ENCODE measurements at regions not wholly inside any gene's neighbourhood (a gene's known extent, or its start where the extent isn't known, plus 50 kb on each side); places are given as distances from the start of the nearest gene placed in this dataset.
"Not testable (repeated sequence)": the region's sequence is repeated elsewhere in the genome, so short reads cannot be mapped to it uniquely, and the experiment has no call there.

DNA sequence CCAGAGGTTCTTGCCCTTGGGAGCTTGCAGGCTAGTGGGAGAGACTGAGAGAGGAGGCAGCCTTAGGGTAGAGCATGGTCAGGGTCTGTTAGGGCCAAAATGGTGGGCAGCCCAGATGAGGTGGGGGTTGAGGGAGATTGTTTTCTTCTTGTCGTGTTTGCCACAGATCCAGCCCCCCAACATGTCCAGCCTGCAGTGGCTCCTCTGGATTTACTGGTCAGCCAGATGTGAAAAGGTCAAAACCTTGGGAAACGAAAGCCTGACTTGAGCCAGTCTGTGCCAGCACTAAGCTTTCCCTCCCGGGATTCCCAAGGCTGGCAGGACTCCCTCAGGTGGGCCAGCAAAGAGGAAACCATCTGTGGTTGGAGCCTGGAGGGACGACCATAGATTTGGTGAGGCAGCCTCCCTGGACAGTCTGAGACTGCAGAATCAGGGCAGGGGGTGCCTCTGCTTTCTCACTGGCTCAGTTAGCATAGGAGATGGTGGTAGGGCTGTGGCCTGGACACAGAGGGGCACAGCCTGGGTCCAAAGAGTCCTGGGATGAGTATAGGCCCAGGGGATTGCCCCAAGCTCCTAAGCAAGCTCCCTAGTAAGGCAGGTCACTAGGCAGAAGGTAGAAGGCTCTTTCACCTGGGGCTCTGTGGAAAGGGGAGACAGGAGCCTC is 51.2 kb upstream of the PRR23C start:
- DNase-seq: no peak

DNA sequence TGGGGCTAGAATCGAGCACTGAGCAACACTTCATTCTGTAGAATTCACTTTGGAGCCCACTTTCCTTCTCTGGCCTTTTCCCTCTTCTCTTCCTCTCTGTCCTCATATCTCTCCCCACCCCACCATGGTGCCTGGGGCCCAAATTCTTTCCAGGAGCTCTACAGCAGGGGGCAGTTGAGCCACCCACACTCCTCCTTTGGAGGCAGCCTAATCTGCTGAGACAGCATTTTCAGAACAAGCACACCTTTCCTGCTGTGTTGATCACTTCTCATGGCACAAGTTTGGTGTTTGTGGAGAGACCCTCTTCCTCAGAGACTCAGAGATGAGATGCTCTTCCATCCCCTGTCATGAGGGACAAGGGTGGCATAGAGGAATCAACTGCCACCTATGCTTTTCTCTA is 52.0 kb upstream of the PRR23C start:
- no peak for DNase-seq

DNA sequence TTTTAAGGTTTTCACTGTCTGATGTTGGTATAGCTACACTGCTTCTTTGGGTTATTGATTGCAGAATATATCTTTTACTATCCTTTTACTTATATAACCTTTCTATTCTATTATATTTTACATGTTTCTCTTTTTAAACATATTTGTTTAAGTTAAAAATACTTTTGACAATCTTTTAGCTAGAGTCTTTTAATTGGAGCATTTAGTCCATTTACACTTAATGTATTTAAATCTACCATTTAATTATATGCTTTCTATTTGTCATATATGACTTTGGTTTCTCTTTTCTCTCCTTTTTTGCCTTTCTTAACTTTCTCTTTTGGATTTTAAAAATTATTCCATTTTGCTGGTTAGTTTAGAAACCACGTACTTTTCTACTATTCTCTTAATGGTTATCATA is 53.7 kb upstream of the PRR23C start:
- no peak for DNase-seq

DNA sequence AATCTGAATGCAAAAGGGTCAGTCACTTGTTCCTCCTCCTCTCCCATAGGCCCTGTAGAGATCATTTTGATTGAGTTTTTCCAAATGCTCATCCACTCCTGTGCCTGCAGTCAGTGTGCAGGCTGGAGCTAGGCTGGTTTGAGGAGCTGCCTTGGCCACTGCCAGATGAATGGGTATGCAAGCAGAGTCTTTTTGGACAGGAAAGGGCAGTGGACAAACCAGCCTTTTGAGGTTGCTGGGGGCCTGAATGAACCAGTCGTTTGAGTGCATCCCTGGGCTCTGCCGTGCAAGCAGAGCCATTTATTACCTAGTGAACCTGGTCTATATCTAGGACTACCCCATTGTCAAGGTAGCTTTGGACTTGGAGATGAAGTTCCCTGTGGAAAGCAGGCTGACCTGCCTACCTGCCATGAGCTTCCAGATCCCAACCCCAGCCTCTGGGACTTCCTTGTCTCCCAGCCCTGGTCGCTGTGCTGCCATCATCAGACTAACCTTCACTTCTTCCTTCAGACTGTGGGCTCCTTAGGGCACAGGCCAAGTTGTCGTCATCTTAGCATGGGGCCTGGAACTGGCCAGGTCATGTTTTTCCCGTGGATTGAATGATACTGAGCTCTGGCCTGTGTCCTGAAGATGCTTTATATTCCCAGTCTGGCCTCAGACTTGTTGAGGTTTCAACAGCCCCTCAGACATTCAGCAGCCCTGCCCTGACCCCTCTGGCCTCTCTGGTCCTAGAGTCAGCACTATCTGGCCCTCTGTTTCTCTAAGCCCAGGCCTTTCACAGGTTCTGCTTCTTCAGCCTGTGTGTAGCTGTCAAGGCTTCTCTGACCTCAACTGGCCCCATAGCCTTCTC is 55.5 kb upstream of the PRR23C start:
- no peak for DNase-seq

DNA sequence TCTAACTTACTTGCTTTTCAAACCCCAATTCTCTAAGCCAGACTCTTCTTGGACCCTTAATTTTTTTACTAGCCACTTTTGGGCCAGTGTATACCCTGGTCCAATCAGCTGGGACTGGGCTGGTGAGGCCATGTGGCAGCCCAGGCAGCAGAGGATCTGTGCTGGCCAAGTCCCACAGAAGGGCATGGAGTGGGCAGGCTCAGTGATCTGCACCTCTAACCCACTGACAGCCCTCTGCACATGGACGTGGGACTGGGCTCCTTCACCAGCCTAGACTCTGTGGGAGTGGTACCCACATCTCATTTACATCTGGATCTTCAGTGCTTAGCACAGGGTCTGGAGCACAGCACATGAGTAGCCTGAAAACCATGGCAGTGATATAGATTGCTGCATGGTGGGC is 56.1 kb upstream of the PRR23C start:
- DNase-seq: no peak

DNA sequence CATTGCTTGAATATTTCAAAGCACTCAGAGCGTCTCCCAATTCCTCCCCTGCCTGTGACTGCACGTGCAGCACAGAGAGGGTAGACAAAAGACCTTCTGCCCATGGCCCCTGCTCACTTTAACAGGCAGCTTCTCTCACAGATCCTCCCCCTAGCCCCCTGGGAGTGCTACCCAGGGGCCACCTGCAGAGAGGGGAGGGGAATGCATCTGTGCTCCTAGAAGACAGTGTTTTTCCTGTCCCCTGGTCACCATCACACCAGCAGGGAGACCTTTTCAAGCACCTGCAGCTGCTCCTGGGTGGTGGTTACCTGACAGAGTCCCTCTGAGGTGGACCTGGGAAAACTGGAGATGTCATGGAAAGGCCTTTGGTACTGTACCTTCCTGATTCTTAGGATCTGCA is 56.7 kb upstream of the PRR23C start:
- DNase-seq: no peak

DNA sequence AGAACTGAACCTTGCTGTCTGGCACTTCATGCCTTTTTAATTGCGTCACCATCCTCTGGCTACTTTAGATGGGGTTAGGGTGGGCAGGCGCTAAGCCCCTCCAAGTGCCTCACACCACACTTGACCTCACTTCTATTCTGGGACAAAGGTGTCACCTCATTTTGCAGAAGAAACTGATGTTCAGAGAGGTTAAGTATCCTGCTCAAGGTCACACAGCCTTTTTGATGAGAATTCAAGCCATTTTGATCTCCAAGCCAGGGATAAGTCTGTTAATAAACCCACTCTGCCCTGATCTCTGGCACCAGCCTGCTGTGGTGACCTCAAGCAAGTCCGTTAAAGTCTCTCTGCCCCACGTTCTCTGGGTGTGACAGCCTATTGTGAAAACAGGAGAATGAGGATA is 58.8 kb upstream of the PRR23C start:
- no peak for DNase-seq

DNA sequence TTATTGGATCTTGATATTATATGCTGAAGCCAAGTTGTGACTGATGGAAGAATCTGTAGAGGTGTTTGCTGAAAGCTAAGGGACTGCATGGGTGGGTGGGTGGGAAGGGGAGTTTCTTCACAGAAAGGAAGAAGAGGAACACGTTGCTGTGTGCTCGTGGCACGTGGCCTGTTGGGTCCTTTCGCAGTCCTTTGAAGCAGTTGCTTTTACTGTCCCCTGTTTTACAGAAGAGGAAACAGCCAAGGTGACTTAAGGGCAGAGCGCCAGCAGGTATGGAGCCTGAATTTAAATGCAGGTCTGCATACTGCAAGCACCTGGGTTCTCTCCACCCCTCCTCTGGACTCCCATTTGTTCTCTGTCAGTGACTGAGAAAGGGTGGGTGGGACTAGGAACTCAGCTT is 59.4 kb upstream of the PRR23C start:
- no peak for DNase-seq

DNA sequence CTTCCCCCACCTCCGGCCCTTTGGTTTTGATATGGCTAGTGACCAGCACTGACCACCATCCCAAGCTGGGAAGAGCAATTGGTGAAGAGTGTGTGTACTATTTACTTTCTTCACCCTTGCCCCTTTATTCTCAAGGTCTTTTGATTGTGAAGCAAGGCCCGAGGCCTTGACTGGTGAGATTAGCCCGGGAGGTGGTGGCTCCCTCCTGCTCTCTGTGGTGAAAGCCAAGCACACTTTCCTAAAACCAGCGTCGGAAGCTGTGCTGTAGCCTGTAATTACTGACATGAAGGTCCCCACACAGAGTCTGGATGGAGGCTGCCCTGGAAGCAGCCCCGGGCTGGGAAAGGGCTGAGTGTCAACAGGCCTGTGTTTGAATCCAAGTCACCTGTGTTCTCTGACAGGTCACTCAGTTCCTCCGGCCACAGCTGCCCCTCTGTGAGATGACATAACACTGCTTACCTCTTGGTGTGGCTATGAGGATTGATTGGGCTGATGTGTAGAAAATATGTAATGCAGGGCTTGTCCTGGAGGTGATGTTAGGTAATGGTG is 60.5 kb upstream of the PRR23C start:
- DNase-seq: no peak

DNA sequence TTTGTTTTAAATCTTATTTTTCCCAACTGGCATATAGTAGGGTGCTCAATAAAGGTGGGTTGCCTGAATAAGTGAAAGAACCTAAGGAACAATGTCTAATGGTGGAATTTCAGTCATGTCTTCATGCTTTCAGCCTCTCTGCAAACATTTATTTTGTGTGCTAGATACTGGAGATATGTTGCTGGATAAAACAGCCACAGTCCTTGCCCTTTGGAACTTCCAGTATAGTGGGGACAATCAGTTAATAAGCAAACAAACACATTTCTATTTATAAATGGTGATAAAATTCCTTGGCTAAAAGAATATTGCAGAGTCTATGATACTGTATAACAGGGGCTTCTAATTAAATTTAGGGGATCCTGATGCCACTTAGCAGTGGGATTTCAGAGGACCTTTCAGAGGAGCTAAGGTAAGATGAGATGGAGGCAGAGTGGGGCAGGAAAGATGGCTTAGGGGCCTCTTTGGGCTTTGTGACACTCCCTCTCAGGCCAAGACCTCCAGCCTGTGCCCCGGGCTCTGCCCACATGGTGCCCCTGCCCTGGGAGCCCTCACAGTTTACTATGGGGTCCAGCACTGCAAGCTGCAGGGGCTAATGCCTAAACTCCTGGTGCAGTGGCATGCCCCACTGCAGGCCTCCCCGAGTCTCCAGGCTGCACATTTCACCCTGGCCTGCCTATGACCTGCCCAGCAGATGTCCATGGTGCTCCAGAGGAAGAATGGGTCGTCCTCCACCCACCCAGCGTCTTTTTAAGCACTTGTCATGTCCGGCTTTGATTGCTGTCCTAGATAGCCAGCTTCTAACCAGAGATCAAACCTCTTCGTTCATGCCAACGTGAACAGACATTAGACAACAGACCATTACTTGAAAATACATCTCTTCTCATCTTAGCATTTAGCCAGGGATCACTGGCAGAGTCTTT is 61.6 kb upstream of the PRR23C start:
- no peak for DNase-seq

DNA sequence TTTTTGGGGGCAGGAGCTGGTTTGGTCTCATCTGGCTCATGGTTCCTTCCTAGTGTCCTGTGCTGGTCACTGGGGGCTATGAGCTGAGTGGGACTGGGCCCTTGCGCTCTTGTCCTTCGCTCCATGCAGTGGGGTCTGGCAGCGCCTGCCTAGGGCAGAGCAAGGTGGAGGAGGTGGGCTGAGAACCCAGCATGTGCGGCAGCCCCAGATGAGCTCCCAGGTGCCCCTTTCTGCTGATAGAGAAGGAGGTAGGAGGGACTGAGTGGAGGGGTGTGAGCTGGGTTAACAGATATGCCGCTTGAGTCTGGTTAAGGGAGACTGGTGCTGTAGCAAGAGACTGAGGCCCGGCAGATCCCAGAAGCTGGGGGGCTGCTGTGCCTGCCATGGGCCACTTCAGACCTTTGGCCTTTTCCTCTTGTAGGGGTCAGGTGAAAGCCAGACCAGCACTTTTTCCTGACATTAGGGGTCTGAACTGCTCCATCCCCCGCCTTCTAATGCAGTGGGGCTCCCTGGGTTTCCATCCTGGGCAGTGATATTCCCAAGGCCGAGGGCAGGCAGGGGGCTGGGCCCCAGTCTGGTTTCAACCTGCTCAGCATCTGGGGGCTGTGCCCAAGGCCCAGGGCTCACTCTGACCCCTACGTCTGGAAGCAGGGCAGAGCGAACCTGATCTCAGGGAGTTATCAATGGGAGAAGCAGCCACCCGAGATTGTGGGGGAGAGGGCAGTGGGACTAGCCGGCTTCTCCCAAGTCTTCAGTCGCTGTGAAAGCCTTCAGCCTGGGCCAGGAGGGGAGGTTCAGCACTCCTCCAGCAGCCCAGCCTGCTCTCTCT is 62.9 kb upstream of the PRR23C start:
- DNase-seq: no peak

DNA sequence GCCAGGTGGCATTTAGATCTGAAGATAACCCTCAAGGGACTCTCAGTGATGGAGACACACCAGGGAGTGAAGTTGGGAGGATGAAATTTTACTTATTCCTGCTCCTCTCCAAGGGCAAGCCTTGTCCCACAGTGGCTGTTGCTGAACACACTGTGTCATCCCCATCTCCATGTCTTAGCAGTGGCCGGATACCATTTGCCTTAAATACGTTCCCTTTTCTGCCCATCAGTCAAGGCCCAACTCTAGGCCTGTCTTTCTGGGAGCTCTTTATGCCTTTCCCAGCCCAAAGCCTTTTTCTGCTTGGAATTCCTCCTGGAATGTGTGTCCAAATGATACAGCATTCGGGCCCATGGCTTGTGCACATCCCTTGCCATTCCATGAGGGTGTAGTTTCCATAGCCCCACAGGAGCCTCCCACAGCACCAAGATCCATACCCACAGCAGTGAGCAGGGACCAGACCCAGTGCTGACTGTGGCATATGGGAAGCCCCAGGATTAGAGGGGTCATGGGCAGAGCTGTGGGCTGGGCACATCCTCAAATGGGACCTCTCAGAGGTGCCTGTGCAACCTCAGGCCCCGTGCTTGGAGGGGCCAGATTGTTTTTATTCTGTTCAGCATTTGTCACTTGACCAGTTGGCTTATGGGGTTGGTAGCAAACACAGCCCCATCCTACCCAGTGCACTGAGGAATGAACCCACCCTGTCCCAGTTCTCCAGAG is 63.7 kb upstream of the PRR23C start:
- no peak for DNase-seq

DNA sequence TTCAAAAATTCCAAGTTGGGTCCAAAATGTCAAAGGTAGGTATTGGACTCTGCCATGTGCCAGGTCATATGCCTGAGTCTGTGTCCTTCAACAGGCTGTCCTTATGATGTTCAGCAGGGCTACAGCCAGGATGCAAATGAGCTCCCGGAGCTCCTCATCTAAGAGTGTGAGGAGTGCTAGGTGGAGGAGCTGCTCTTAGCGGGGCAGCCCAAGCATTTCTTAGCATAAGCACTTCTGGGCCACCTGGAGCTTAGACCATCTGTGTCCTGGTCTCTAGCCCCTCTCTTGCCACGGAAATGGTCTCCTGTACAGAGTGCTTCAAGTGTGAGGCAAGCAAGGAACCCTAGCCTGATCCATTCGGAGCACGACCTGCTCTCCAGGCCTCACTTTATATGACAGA is 64.6 kb upstream of the PRR23C start:
- DNase-seq: no peak

DNA sequence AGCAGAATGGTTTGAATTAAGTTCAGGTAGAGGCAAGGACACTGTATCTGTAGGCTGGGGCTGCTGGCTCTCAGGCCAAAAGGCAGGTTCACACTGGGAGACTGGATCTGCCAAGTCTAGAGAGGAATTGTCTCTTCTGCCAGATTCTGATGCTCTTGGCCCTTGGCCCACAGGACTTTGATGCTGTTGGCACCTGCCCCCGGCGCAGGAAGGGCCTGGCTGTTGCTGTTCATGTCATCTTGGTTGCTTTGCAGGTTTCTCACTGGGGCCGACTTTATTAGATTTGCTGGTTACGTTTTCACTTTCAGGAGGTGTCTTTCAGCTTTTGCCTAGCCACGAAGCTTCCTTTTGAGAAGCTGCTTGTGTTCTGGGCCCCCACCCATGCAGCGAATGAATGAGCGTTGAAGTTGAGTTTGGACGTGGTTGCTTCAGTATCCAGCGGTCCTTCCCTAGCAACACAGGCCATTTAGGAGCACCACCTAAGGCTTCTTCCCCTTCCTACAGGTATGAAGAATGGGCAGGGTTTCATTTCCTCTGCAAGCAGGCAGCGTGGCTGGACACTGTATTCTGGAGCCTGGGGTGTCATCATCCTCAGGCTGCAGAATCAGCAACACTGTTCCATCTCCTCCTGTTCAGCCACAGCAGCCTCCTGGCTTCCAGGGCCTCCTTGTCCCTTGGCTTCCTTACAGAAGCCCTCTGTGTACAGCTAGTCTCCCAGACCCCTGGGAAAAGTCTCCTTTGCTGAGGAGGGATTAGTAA is 65.6 kb upstream of the PRR23C start:
- DNase-seq: peak; percentile 11

DNA sequence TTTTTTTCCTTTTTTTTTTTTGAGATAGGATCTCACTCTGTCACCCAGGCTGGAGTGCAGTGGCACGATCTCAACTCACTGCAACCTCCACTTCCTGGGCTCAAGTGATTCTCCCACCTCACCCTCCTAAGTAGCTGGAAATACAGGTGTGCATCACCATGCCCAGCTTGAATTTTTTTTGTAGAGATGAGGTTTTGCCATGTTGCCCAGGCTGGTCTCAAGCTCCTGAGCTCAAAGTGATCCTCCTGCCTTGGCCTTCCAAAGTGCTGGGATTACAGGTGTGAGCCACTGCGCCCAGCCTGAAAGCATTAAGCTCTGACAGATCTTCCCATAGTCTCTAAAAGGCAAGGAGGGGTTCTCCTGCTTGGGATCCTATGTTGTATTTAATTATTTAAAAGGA is 66.2 kb upstream of the PRR23C start:
- not testable (repeated sequence) for DNase-seq

DNA sequence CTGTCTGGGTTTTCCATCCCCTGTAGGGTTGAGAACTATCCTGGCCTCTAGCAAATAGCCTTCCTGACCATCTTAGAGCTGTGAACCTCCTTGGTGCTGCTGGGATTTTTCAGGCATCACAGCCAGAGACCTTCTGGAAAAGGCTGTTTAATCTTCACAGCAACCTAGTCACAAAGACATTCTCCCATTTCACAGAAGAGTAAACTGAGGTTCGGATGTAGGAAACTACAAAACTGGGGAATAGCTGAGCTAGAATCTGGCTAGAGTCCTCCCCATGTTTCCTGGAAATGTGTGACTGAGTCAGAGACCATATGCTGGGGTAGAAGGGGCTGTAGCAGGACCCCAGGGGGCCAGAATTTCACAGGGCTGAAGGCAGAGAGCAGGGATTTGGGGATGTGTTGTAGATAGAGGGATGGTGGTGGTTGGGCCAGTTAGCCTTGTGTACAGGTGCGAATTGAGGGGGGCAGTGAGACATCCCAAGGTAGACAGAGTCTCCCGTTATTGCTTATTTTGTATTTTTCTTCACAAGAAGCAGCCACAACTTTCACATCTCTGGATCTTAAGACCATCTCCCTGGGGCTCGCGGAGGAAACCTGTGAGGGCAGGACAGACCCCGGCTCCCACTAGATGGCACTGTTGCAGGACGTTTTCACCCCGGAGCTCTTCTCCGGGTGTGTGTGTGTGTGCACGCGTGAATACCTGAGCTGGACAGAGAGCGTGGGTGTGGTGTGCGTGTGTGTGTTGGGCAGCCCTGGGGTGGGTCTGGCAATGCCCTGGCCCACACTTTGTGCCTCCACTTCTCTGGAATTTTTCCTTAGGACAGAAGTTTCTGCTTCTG is 66.9 kb upstream of the PRR23C start:
- DNase-seq: peak; percentile 73

DNA sequence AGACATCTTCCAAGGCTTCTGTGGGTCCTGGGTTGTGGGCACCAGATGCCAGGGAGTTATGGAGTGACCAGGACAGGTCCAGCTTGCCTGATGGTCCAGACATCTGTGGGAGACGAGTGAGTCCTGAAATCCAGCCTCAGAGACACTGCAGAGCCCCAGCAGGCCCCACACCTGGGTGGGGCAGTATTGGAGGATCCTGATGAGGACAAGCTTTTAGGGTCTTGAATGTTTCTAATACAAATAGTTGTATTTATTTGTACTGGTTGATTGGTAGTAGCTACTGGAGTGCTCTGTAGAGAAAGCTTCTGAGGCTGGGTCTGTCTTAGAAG is 67.5 kb upstream of the PRR23C start:
- no peak for DNase-seq

DNA sequence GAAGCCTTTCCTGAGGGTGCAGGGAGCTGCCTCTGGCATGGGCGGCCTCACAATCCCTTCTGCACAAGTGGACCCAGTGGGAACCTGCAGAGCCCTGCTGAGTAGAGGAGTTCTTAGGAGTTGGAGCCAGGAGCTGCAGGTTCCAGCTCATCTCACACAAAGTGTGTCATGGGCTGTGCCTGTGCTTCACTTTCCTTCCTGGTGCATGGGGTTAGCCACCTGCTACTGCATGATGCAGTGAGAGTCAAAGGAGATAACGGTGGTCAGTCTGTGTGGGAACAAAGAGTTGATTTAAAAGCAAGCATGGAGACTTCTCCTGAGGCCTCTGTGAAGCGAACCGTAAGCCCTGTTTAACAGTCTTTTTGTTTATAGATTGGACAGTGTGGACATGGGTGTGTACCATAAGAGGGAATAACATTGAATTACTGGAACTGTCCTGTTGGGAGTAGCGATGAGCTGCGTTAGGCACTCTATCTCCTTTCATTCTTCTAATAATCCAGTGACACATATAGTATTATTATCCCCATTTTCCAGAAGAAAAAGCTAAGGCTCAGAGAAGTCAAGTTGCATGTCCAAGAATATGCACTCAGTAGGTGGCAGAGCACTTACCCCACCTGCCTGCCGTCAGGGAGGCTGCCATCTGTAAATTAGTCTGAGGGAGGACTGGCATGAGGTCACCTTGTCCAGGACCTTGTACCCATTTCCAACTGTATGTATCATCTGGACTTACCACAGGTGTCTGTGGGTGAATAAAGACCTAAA is 68.7 kb upstream of the PRR23C start:
- no peak for DNase-seq

DNA sequence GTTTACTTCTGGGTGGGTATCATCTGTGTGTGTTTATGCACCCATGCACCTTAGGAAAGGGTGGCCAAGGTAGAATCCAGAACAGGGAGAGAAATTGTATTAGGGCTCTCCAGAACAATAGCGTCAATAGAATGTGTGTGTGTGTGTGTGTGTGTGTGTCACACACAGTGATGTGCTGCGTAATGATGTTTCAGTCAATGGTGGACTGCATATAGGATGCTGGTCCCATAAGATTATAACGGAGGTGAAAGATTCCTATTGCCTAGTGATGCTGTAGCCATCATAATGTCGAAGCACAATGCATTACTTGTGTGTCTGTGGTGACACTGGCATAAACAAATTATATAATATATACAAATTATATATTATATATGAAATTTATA is 69.3 kb upstream of the PRR23C start:
- no peak for DNase-seq

Measured in RPMI8226 (cell line).